HG02763 (cell line): ENCODE measurements at regions not wholly inside any gene's neighbourhood (a gene's known extent, or its start where the extent isn't known, plus 50 kb on each side); places are given as distances from the start of the nearest gene placed in this dataset.

Experiments used
- ATAC-seq: cut with Tn5 transposase; IDR thresholded peaks from one replicate; pipeline ENCODE4 v1.9.1; 2021; ENCODE audit warnings: mild to moderate bottlenecking, moderate library complexity; ENCODE audit not compliant: unreplicated experiment

- no peak for ATAC-seq
These were observed 127.1 kb upstream of the B3GALT2 start for GRCh38 chr1:193313354-193314140.

- ATAC-seq = no peak
These were observed 126.0 kb upstream of the B3GALT2 start for GRCh38 chr1:193312432-193312831.

DNA sequence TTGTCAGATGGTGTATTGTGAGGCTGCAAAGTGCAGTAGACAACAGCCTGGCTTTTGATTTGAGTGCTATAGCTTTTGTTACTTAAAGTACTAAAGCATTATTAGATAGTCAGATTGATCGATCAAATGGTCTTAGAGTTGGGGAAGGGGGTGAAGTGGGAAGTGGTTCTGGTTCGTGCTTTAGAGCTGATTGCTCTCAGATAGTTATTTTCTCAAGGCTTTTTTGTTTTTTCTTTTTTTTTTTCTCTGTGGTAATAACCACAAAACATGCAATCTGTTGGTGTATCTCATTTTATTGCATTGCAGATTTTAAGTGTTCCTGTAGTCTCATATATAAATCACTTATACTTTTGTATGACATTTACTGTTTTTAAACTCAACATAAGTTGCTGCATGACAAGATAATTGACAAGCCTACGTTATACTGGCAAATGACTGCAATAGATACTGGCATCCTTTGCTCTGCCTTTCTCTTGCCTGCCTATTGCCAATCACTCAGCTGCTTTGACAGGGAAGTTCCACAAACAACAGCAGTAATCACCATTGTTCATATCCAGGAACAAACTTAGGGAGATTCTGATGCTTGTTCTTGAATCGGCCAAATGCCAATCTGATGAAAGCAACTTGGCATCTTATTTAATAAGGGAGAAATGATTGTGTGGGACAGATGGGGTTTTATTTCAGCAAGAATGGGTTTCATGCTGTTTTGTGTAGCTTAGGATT, 125.0 kb upstream of the B3GALT2 start:
- no peak for ATAC-seq

- no peak for ATAC-seq
These were observed 124.2 kb upstream of the B3GALT2 start for GRCh38 chr1:193310564-193310963.

GRCh38 chr1:193309936-193310475, 123.6 kb upstream of the B3GALT2 start:
- ATAC-seq = no peak

DNA sequence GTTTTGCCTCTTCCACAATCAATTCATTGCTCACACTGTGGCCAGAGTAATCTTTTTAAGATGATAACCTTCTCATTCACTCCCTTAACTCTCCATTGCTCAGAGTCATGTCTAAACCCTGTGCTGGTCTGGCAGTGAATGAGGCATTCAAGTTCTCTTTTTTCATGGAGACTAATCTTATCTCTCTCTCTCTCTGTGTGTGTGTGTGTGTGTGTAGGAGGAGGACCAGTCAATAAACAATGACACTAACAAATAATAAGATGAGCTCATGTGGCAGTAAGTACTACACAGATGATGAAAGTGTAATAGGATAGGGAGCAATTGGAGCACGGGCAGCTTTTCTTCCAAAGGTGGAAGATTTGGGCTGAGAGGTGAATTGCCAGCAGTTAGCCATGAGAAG, 122.0 kb upstream of the B3GALT2 start:
- ATAC-seq = no peak

GRCh38 chr1:193306430-193306829, 120.0 kb upstream of the B3GALT2 start:
- ATAC-seq = no peak
